WTC11 (cell line): ENCODE measurements at regions not wholly inside any gene's neighbourhood (a gene's known extent, or its start where the extent isn't known, plus 50 kb on each side); places are given as distances from the start of the nearest gene placed in this dataset.
"Not testable (repeated sequence)": the region's sequence is repeated elsewhere in the genome, so short reads cannot be mapped to it uniquely, and the experiment has no call there.

Source experiments
- ELF4 ChIP-seq: sonication (generic); formaldehyde crosslinking; IDR thresholded peaks from 2 replicates; pipeline ENCODE4 v1.8.1; 2022; ENCODE audit warnings: low read depth, mild to moderate bottlenecking, moderate library complexity, missing genetic modification reagents
- JUN ChIP-seq: sonication (generic); formaldehyde crosslinking; IDR thresholded peaks from 2 replicates; pipeline ENCODE4 v1.8.0; 2023; ENCODE audit warnings: mild to moderate bottlenecking, missing genetic modification reagents
- TF ChIP-seq, protein P1 (sequence below): fragments of 200-600 bp; IDR thresholded peaks from 2 replicates; pipeline ENCODE4 v1.8.0; 2022; ENCODE audit warnings: antibody characterized with exemption

GRCh38 chr12:73139642-73140041 lies 867.5 kb downstream of the TRHDE start:
- TF ChIP-seq ELF4 (CRISPR knock-in tag); JUN: not testable (repeated sequence)
- TF ChIP-seq, protein P1, sequence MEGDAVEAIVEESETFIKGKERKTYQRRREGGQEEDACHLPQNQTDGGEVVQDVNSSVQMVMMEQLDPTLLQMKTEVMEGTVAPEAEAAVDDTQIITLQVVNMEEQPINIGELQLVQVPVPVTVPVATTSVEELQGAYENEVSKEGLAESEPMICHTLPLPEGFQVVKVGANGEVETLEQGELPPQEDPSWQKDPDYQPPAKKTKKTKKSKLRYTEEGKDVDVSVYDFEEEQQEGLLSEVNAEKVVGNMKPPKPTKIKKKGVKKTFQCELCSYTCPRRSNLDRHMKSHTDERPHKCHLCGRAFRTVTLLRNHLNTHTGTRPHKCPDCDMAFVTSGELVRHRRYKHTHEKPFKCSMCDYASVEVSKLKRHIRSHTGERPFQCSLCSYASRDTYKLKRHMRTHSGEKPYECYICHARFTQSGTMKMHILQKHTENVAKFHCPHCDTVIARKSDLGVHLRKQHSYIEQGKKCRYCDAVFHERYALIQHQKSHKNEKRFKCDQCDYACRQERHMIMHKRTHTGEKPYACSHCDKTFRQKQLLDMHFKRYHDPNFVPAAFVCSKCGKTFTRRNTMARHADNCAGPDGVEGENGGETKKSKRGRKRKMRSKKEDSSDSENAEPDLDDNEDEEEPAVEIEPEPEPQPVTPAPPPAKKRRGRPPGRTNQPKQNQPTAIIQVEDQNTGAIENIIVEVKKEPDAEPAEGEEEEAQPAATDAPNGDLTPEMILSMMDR, result not testable (repeated sequence)
